NCI-H345 treated with DMSO at 0.1 percent for 48 hours (cell line): ENCODE measurements at regions not wholly inside any gene's neighbourhood (a gene's known extent, or its start where the extent isn't known, plus 50 kb on each side); places are given as distances from the start of the nearest gene placed in this dataset.

Experiments
- DNase-seq: peaks from one replicate; lab custom pipeline; 2025; ENCODE audit not compliant: unreplicated experiment; lab: John Stamatoyannopoulos, UW

- DNase-seq, result no peak
Measured at GRCh38 chr3:72411126-72411525, 437.1 kb downstream of the SHQ1 start.

DNA sequence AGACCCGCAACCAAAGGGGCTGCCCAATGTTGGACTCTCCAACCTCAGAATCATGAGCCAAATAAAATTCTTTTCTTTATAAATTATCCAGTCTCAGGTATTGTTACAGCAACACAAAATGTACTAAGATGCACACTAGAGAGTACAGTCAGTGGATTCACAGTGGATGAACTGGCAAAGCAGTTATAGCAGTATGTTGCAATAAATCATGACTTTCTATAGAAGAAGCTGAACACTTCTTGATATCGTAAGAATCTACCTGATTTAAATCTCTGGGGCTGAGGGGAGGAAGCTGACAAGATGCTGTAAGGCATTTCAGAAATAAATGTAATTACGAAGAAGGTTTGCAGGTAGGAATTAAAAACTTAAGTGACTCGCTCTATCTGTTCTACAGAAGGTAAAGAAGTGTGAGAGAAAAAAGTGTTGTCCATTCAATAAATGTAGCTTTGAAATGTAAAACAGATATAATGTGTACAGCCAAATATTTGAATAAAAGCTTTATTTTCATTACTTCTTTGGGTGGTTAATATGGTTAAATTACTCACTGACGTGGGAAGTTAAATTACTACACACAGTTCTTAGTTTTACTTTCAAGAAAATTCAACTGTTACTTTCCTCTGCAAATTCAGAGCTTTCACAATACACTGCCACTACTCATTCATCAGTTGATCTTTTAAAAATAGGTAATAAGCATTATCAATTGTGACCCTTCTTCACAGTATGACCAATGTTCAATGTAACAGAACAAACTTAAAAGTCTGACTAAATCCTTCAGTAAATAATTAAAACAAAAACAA lies 439.1 kb downstream of the SHQ1 start:
- no peak for DNase-seq

DNA sequence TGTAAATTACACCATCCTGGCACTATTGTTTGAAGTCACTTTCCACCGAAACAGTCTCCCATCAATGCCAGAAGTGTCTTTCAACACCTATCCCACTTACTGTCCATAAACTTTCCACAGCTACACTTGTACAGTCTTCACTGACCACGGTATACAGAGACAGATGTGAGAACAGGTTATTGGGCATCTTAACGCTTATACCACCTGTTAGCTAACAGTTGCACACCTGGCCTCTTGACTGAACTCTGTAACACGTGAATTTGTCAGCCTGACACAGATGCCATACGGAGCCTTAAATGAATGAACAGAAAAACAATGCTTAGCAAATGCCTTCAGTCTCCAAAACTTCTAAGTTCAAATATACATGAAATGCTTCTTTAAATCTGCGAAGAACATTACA lies 440.5 kb downstream of the SHQ1 start:
- DNase-seq, result peak; percentile 14

DNA sequence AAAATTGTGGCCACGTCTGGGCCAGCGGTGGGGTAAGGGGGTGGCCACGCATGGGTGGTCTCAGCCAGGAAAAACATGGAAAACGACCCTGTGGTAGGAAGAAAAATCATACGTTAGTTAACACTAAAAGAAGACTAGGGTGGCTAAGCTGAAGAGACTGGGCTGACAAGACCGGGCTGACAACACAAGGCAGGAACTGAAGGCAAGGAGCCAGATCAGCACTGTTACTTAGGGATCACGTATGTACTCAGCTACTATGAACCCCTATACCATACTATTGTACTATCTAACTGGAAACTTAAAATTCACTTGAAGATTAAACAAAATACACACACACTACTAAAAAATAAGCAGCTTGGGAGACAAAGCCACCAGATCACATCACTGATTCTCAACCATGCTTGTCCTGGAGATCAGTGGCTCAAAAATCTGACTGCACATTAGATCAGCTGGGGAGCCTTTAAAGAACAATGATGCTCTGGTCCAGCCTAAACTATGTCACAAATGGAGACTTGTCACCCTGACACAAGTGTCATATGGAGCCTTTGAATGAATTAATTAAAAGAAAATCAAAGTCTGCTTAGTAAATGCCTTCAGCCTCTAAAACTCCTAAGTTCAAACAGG lies 442.2 kb downstream of the SHQ1 start:
- DNase-seq, result no peak

DNA sequence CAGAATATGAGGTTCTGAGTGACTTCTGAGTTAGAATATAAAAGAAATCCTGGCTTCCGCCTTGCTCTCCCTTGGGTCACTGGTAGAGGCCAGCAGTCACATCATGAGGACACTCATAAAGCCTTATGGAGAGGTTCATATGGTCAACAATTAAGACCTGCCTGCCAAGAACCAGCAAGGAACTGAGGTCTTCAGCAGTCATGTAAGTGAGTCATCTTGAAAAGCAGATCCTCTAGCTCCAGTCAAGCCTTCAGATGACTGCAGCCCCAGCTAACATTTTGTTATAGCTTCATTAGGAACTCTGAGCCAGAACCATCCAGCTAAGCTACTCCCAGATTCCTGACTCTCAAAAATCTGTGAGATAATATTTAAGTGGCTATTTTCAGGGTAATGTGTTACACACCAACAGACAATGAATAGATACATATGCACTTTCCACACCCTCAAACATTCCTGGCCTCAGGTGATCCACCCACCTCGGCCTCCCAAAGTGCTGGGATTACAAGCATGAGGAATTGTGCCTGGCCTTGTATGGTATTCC lies 447.2 kb downstream of the SHQ1 start:
- no peak for DNase-seq

DNA sequence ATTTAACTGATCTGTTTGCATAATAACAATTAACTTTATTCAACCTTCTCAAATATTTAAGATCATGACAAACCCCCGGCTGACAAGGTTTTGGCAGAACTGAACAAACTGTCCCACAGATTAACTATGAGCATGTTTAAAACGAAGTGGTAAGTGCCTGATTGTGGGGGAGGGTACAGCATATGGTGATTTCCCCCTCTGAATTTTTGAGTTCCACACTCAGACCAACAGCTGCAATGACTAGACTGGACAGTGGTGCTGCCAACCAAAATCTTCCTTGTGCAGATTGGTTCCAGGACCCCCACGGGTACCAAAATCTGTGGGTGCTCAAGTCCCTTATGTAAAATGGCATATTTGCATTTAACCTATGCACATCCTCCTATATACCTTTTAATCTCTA lies 449.5 kb downstream of the SHQ1 start:
- no peak for DNase-seq

GRCh38 chr3:72397586-72397985 lies 450.7 kb downstream of the SHQ1 start:
- no peak for DNase-seq

- DNase-seq, result no peak
Measured at GRCh38 chr3:72396899-72397298, 451.3 kb downstream of the SHQ1 start.

GRCh38 chr3:72395776-72396311 lies 452.4 kb downstream of the SHQ1 start:
- DNase-seq, result no peak

DNA sequence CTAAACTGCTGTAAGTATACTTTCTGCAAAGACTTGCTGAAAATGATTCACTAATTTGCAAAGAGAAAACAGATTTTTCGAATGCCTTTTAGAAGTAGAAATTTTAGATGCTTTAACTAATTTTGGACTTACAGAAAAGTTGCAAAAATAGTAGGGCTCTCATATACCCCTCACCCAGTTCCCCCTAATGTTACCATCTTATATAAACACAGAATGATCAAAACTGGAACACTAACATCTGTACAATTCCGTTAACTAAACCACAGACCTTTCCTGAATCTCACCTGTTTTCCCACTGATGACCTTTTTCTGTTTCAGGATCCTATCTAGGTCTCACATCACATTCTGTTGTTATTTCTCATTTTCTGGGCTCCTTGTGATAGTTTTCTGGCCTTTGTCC lies 454.8 kb downstream of the SHQ1 start:
- no peak for DNase-seq

GRCh38 chr3:72391659-72392058 lies 456.6 kb downstream of the SHQ1 start:
- no peak for DNase-seq

- no peak for DNase-seq
Measured at GRCh38 chr3:72390841-72391240, 457.4 kb downstream of the SHQ1 start.

DNA sequence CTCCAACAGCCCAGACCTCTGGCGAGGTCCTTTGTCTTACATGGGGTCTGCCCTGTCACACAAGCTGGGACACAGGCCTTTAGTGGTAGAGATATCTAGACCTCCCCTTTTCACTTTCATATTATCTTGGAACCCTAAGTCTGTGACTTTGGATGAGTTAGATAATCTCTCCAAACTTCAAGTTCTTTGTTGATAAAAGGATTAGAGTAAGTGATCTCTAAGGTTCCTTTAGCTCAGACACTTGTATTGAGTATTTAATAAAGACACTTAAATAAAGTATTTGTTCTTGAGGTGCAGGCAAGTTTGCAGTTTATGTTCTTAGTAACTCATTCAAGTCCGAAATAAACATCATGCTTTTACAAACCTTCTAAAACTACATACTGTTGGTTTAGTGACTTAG lies 459.6 kb downstream of the SHQ1 start:
- DNase-seq, result no peak

GRCh38 chr3:72388117-72388516 lies 460.1 kb downstream of the SHQ1 start:
- DNase-seq, result no peak

DNA sequence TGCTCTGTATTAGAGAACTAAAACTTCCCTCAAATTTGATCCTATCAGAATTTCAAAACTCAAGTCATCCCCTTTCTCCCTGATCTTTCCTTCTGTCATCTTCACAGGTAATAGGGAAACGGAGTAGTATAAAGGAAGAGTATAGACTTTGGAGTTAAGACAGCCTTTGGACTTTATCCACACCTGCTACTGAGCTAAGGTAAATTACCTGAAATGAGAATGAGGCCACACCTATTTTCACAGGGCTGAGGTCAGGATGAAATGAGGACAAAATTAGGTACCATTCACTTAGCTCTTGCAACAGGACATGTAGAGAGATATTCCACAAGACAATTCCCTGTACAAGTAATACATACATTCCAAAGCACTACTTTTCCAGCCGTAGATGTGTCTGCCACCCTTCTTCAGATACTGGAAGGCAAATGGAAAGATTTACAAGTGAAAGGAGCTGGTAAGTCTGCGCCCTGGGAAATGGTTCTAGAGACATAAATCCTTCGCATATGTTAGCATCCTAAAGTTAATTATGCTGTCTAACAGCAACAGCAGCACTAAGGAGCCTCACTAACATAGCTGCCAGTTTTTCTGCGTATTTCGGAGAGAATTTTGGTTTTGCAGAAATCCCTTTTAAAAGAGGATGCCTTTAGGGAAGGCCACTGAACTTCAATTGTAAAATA lies 461.8 kb downstream of the SHQ1 start:
- no peak for DNase-seq

DNA sequence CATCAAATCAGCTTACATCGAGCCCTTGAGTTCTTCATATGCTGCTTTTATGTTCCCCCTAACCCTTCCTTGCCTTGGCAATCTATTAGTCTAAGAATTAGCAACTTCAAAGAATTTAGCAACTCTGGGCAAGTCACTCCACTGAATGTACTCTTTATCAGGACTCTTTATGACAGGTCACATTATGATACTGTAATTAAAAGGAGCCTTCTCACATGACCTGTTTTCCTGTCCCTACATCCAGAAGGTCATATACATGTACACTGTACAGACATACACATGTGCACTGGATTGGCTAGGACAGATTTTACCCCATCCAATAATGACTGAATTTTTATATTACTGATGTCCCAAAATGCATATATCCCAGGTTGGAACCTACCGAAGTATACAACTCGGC lies 463.1 kb downstream of the SHQ1 start:
- no peak for DNase-seq

DNA sequence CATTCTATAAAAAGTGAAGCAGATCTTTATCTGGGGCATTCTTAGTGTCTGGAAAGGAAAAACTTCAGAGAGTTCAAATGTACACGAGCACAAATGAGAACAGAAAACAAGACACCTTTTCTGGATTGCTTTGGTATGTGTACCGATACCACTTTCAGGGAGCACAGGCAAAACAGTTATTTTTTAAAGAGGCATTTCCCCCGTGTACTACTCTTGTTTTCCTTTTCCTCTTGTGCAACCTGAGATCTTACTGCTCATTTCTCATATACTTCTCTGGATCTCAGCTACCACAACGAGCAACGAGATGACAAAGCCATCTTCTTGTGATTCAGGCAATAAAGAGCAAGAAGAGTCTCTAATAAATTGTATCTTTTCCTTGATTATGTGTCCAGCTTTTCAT lies 463.6 kb downstream of the SHQ1 start:
- no peak for DNase-seq

- DNase-seq, result no peak
Measured at GRCh38 chr3:72383883-72384282, 464.4 kb downstream of the SHQ1 start.

DNA sequence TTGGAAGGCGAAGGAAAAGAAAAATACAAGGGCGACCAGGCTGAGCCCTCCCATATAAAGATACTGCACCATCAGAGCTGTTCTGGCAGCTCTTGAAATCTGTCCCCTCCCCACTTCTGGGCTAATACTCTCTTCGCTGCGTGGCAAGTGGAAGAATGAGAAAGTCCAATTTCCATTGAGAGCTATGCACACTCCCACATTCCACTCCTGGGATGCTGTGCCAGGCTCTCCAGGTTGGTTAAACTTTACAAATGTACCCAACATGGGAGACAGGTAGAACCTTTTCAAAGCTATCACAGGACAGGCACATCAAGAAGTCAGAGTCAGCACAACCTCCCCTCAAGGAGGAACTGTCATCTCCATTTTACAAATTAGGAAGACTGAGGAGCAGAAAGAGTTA lies 465.0 kb downstream of the SHQ1 start:
- no peak for DNase-seq

- DNase-seq, result no peak
Measured at GRCh38 chr3:72382460-72382859, 465.8 kb downstream of the SHQ1 start.

DNA sequence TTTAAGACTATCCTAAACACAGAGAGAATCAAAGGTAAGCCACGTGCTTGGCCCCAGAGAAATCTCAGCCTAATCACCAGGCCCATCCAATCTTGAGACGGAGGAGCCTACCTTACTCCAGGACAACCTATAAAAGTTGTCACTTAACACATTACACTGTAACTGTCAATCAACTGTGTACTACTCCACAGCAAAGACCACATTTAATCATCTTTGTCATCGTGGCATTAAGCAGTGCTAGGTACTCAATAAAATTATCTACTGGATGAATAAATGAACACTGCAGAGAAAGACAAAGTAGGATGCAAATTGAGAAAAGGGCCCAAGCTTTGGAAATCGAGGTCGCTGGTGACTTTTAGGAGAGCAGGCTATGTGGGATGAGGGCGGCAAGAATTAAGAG lies 466.7 kb downstream of the SHQ1 start:
- no peak for DNase-seq
